ENCODE measurements at regions not wholly inside any gene's neighbourhood (a gene's known extent, or its start where the extent isn't known, plus 50 kb on each side); places are given as distances from the start of the nearest gene placed in this dataset.

- no peak for TF ChIP-seq CHD7 (IDR thresholded peaks at IDR 0.05; ENCODE audit: insufficient replicate concordance, low read length)
- no peak for TF ChIP-seq PHF8 (conservative IDR thresholded peaks at IDR 0.05; ENCODE audit: low read depth, low read length)
- TF ChIP-seq GTF2F1 (IDR thresholded peaks at IDR 0.05; ENCODE audit: borderline replicate concordance, low read depth, low read length), result no peak
- no peak for TF ChIP-seq USF2 (IDR thresholded peaks at IDR 0.05; ENCODE audit: low read length)
- no peak for TF ChIP-seq RXRA (IDR thresholded peaks at IDR 0.05; ENCODE audit: insufficient read depth, low read depth, low read length)
- TF ChIP-seq POU5F1 (IDR thresholded peaks at IDR 0.05; ENCODE audit: low read depth, low read length), result no peak
- no peak for TF ChIP-seq SRF (IDR thresholded peaks at IDR 0.05; ENCODE audit: low read depth, low read length)
Measured at GRCh38 chr3:177746337-177746933, 549.2 kb upstream of the TBL1XR1 start (continued).
